OCI-LY3 (cell line): ENCODE measurements at regions not wholly inside any gene's neighbourhood (a gene's known extent, or its start where the extent isn't known, plus 50 kb on each side); places are given as distances from the start of the nearest gene placed in this dataset.

Experiments
- H2AFZ ChIP-seq: fragments of 200-600, 300-600 bp; shearing (Covaris generic); 2 replicates; pipeline ENCODE4 v1.6.0; 2014; ENCODE audit warnings: antibody characterized with exemption, low read depth, low read length
- H3K27ac ChIP-seq: fragments of 200-600, 300-600 bp; sonication (generic); 2 replicates; pipeline ENCODE4 v1.5.1; 2014; ENCODE audit warnings: mild to moderate bottlenecking, low read length, moderate library complexity, mixed read lengths
- H3K27me3 ChIP-seq: fragments of 200-600, 300-600 bp; sonication (generic); 2 replicates; pipeline ENCODE4 v1.6.1; 2014; ENCODE audit warnings: low read depth, low read length, mixed read lengths
- H3K36me3 ChIP-seq: fragments of 200-600, 300-600 bp; sonication (generic); replicated peaks from 2 replicates; pipeline ENCODE3; 2014; ENCODE audit warnings: low read depth, low read length, mixed read lengths
- H3K4me1 ChIP-seq: fragments of 300-600, 200-600 bp; sonication (generic); 2 replicates; pipeline ENCODE4 v1.6.1; 2014; ENCODE audit warnings: low read length, mixed read lengths
- H3K4me2 ChIP-seq: fragments of 200-600, 300-600 bp; sonication (generic); 2 replicates; pipeline ENCODE4 v1.6.1; 2014; ENCODE audit warnings: low read length, mixed read lengths
- H3K4me3 ChIP-seq: fragments of 300-600, 200-600 bp; sonication (generic); 2 replicates; pipeline ENCODE4 v1.5.1; 2014; ENCODE audit warnings: antibody characterized with exemption, mild to moderate bottlenecking, low read length, moderate library complexity
- H3K79me2 ChIP-seq: fragments of 300-600, 200-600 bp; shearing (Covaris generic); 2 replicates; pipeline ENCODE4 v1.6.1; 2014; ENCODE audit warnings: mild to moderate bottlenecking, low read length, mixed read lengths
- H3K9ac ChIP-seq: fragments of 300-600, 200-600 bp; shearing (Covaris generic); 2 replicates; pipeline ENCODE4 v1.6.0; 2014; ENCODE audit warnings: mild to moderate bottlenecking, low read length, moderate library complexity
- H3K9me3 ChIP-seq: fragments of 200-600, 300-600 bp; shearing (Covaris generic); 2 replicates; pipeline ENCODE4 v1.6.1; 2014; ENCODE audit warnings: low read length, mixed read lengths; ENCODE audit not compliant: insufficient read depth
- H4K20me1 ChIP-seq: fragments of 200-600, 300-600 bp; sonication (generic); 2 replicates; pipeline ENCODE4 v1.6.1; 2016; ENCODE audit warnings: low read length, mixed read lengths; ENCODE audit not compliant: insufficient read depth
- CTCF ChIP-seq: fragments of 200-600, 300-600 bp; sonication (generic); IDR thresholded peaks from 2 replicates; pipeline ENCODE4 v1.5.1; 2014; ENCODE audit warnings: antibody characterized with exemption, low read length, low read depth
- EZH2phosphoT487 ChIP-seq: fragments of 200-600 bp; shearing (Covaris generic); IDR thresholded peaks from 2 replicates; pipeline ENCODE4 v1.6.1; 2018; ENCODE audit warnings: antibody characterized with exemption, mixed run types, low read depth

GRCh38 chr13:40158757-40159156 lies 503.3 kb downstream of the COG6 start:
- Histone ChIP-seq H4K20me1 (no peaks in the 10 kb centered on the region), H3K4me2 (no peak overlapping the region), H3K9ac (no peak overlapping the region), H3K79me2 (no peaks in the 10 kb centered on the region), H3K27ac (no peak overlapping the region), H3K9me3 (no peaks in the 10 kb centered on the region), H3K4me3 (no peak overlapping the region), H3K36me3 (no peaks in the 10 kb centered on the region), H2AFZ (no peak overlapping the region), H3K27me3 (no peaks in the 10 kb centered on the region), H3K4me1 (peaks cover 7% of the 10 kb centered on the region; the same call in 1 of the 2 replicates)
- TF ChIP-seq EZH2phosphoT487: no peak

GRCh38 chr13:40159736-40160135 lies 504.3 kb downstream of the COG6 start:
- Histone ChIP-seq H2AFZ (no peak overlapping the region), H3K9ac (no peak overlapping the region), H3K27ac (no peak overlapping the region), H3K4me2 (no peak overlapping the region), H3K4me1 (peaks cover 7% of the 10 kb centered on the region; the same call in 1 of the 2 replicates), H4K20me1 (no peaks in the 10 kb centered on the region), H3K9me3 (no peaks in the 10 kb centered on the region), H3K79me2 (no peaks in the 10 kb centered on the region), H3K27me3 (no peaks in the 10 kb centered on the region), H3K36me3 (no peaks in the 10 kb centered on the region), H3K4me3 (no peak overlapping the region)
- no peak for TF ChIP-seq CTCF
- no peak for TF ChIP-seq EZH2phosphoT487

- H3K36me3 ChIP-seq: no peaks in the 10 kb centered on the region
- H3K4me3 ChIP-seq: no peak overlapping the region
- H3K9me3 ChIP-seq: no peaks in the 10 kb centered on the region
- H2AFZ ChIP-seq: no peak overlapping the region
- H3K4me1 ChIP-seq: peaks cover 7% of the 10 kb centered on the region; the same call in 1 of the 2 replicates
- TF ChIP-seq CTCF (no peak), EZH2phosphoT487 (no peak)
- no peak overlapping the region for H3K9ac ChIP-seq
- H3K27me3 ChIP-seq: no peaks in the 10 kb centered on the region
- no peaks in the 10 kb centered on the region for H3K79me2 ChIP-seq
- H3K27ac ChIP-seq: no peak overlapping the region
- no peaks in the 10 kb centered on the region for H4K20me1 ChIP-seq
- no peak overlapping the region for H3K4me2 ChIP-seq
Measured at GRCh38 chr13:40160618-40161350, 505.3 kb downstream of the COG6 start.

- no peaks in the 10 kb centered on the region for H3K79me2 ChIP-seq
- no peak overlapping the region for H3K27ac ChIP-seq
- H3K4me1 ChIP-seq: peaks cover 7% of the 10 kb centered on the region; the same call in 1 of the 2 replicates
- no peaks in the 10 kb centered on the region for H3K36me3 ChIP-seq
- no peak overlapping the region for H3K4me2 ChIP-seq
- H4K20me1 ChIP-seq: no peaks in the 10 kb centered on the region
- H3K9me3 ChIP-seq: no peaks in the 10 kb centered on the region
- no peak overlapping the region for H3K9ac ChIP-seq
- no peak overlapping the region for H2AFZ ChIP-seq
- TF ChIP-seq CTCF: no peak
- TF ChIP-seq EZH2phosphoT487: no peak
- H3K4me3 ChIP-seq: no peak overlapping the region
- no peaks in the 10 kb centered on the region for H3K27me3 ChIP-seq
Measured at GRCh38 chr13:40161351-40161810, 505.1 kb downstream of the FOXO1 start.
